Neural progenitor cell (in vitro differentiated cells): ENCODE measurements at regions not wholly inside any gene's neighbourhood (a gene's known extent, or its start where the extent isn't known, plus 50 kb on each side); places are given as distances from the start of the nearest gene placed in this dataset.
"Not testable (repeated sequence)": the region's sequence is repeated elsewhere in the genome, so short reads cannot be mapped to it uniquely, and the experiment has no call there.

ENCODE experiments used
- DNase-seq: peaks from one replicate; pipeline ENCODE4 v3.0.0-alpha.2; 2016; ENCODE audit warnings: low spot score
- H2AFZ ChIP-seq: fragments of 200-600 bp; sonication (generic); replicated peaks from 2 replicates; pipeline ENCODE4 v1.6.1; 2016; ENCODE audit warnings: antibody characterized with exemption
- H3F3A ChIP-seq: fragments of 200-600 bp; sonication (generic); 2 replicates; pipeline ENCODE4 v1.6.1; 2016; ENCODE audit warnings: antibody characterized with exemption, low read depth
- H3K27ac ChIP-seq: fragments of 200-600 bp; sonication (generic); 2 replicates; pipeline ENCODE4 v1.5.1; 2016; ENCODE audit warnings: mild to moderate bottlenecking
- H3K27me3 ChIP-seq: fragments of 200-600 bp; sonication (generic); 2 replicates; pipeline ENCODE4 v1.6.1; 2016; ENCODE audit warnings: mild to moderate bottlenecking, moderate library complexity
- H3K36me3 ChIP-seq: fragments of 200-600 bp; sonication (generic); 2 replicates; pipeline ENCODE4 v1.5.1; 2016
- H3K4me1 ChIP-seq: fragments of 200-600 bp; sonication (generic); 2 replicates; pipeline ENCODE4 v1.6.1; 2016; ENCODE audit warnings: mixed run types
- H3K4me2 ChIP-seq: fragments of 200-600 bp; sonication (generic); 2 replicates; pipeline ENCODE4 v1.6.1; 2016
- H3K4me3 ChIP-seq: fragments of 200-600 bp; sonication (generic); 2 replicates; pipeline ENCODE4 v1.5.1; 2016
- H3K79me2 ChIP-seq: fragments of 200-600 bp; sonication (generic); 2 replicates; pipeline ENCODE4 v1.6.1; 2016; ENCODE audit warnings: low read depth
- H3K9ac ChIP-seq: fragments of 200-600 bp; sonication (generic); 2 replicates; pipeline ENCODE4 v1.6.1; 2016
- H3K9me3 ChIP-seq: fragments of 200-600 bp; sonication (generic); 2 replicates; pipeline ENCODE4 v1.5.1; 2016; ENCODE audit warnings: low read depth
- H4K20me1 ChIP-seq: fragments of 200-600 bp; sonication (generic); 2 replicates; pipeline ENCODE4 v1.6.1; 2016; ENCODE audit warnings: low read depth
- H3K27ac Mint-ChIP-seq: 3 replicates; pipeline ENCODE4 v1.8.0; 2021; ENCODE audit warnings: mixed read lengths
- H3K27me3 Mint-ChIP-seq: 2 replicates; pipeline ENCODE4 v1.8.0; 2022; ENCODE audit warnings: low read depth, mild to moderate bottlenecking, inconsistent platforms, moderate library complexity, mixed read lengths; ENCODE audit not compliant: insufficient read depth
- H3K36me3 Mint-ChIP-seq: 3 replicates; pipeline ENCODE4 v1.8.0; 2021; ENCODE audit warnings: mixed read lengths
- H3K4me1 Mint-ChIP-seq: 3 replicates; pipeline ENCODE4 v1.8.0; 2021; ENCODE audit warnings: mixed read lengths
- H3K4me3 Mint-ChIP-seq: 3 replicates; pipeline ENCODE4 v1.8.0; 2021; ENCODE audit warnings: mild to moderate bottlenecking, moderate library complexity, mixed read lengths
- H3K9me3 Mint-ChIP-seq: 3 replicates; pipeline ENCODE4 v1.8.0; 2020; ENCODE audit warnings: mixed read lengths
- CTCF ChIP-seq: fragments of 200-600 bp; sonication (generic); IDR thresholded peaks from 2 replicates; pipeline ENCODE4 v1.5.1; 2017; ENCODE audit warnings: antibody characterized with exemption, mild to moderate bottlenecking
- EZH2 ChIP-seq: fragments of 200-600 bp; sonication (generic); IDR thresholded peaks from 2 replicates; pipeline ENCODE4 v1.6.1; 2017; ENCODE audit warnings: antibody characterized with exemption, mild to moderate bottlenecking, moderate library complexity
- EZH2phosphoT487 ChIP-seq: fragments of 200-600 bp; sonication (generic); IDR thresholded peaks from 2 replicates; pipeline ENCODE4 v1.6.1; 2017; ENCODE audit warnings: antibody characterized with exemption

GRCh38 chr19:37306383-37306963, 64.4 kb upstream of the ZNF527 start:
- Histone ChIP-seq H4K20me1 (no peaks in the 10 kb centered on the region), H3K4me1 (no peaks in the 10 kb centered on the region), H3K9ac (no peak overlapping the region), H3K4me2 (no peak overlapping the region), H3F3A (no peaks in the 10 kb centered on the region), H3K36me3 (no peaks in the 10 kb centered on the region), H3K27me3 (no peaks in the 10 kb centered on the region), H3K4me3 (no peak overlapping the region), H3K9me3 (peaks cover 5% of the 10 kb centered on the region), H3K79me2 (no peaks in the 10 kb centered on the region), H2AFZ (no peak overlapping the region), H3K27ac (no peak overlapping the region)
- no peak for TF ChIP-seq EZH2
- TF ChIP-seq EZH2phosphoT487, result no peak
- TF ChIP-seq CTCF, result no peak
- no peak for DNase-seq
- no peak overlapping the region for H3K27ac Mint-ChIP-seq
- H3K36me3 Mint-ChIP-seq, result no peaks in the 10 kb centered on the region
- no peaks in the 10 kb centered on the region for H3K4me1 Mint-ChIP-seq
- no peaks in the 10 kb centered on the region for H3K27me3 Mint-ChIP-seq
- peaks cover 51% of the 10 kb centered on the region for H3K9me3 Mint-ChIP-seq
- H3K4me3 Mint-ChIP-seq, result no peak overlapping the region

GRCh38 chr19:37309834-37310575, 60.9 kb upstream of the ZNF527 start:
- Histone ChIP-seq H3K9me3 (peaks cover 5% of the 10 kb centered on the region), H3K79me2 (no peaks in the 10 kb centered on the region), H3K36me3 (no peaks in the 10 kb centered on the region), H4K20me1 (no peaks in the 10 kb centered on the region), H3K4me3 (no peak overlapping the region), H3K4me1 (peaks cover 6% of the 10 kb centered on the region), H3F3A (peaks cover 7% of the 10 kb centered on the region), H3K9ac (no peak overlapping the region), H3K4me2 (no peak overlapping the region), H3K27me3 (no peaks in the 10 kb centered on the region), H3K27ac (no peak overlapping the region), H2AFZ (no peak overlapping the region)
- Mint-ChIP-seq H3K27me3 (peaks cover 3% of the 10 kb centered on the region), H3K4me1 (peaks cover 7% of the 10 kb centered on the region), H3K9me3 (peaks cover 51% of the 10 kb centered on the region), H3K27ac (no peak overlapping the region), H3K4me3 (no peak overlapping the region), H3K36me3 (no peaks in the 10 kb centered on the region)
- TF ChIP-seq EZH2 (no peak), CTCF (peak; percentile 56), EZH2phosphoT487 (no peak)
- DNase-seq, result no peak

- H3K9me3 ChIP-seq, H4K20me1 ChIP-seq, H3K36me3 ChIP-seq, H3K4me1 Mint-ChIP-seq, H3K27ac ChIP-seq, H3K9ac ChIP-seq, H3K79me2 ChIP-seq, H3K4me1 ChIP-seq, H3K36me3 Mint-ChIP-seq, H3K27me3 Mint-ChIP-seq, H3K27me3 ChIP-seq: not testable (repeated sequence)
- H3K4me3 ChIP-seq, result peak overlapping the region; percentile 43
- peak overlapping the region; percentile 89 for H2AFZ ChIP-seq
- peak overlapping the region; percentile 72 for H3K4me2 ChIP-seq
- H3K27ac Mint-ChIP-seq, result peak overlapping the region; percentile 67
- H3K4me3 Mint-ChIP-seq, result peak overlapping the region; percentile 79
- H3F3A ChIP-seq, result peaks cover 14% of the 10 kb centered on the region
- DNase-seq, result peak; percentile 83
- H3K9me3 Mint-ChIP-seq, result peaks cover 55% of the 10 kb centered on the region
These were observed 58.2 kb upstream of the ZNF527 start for GRCh38 chr19:37312531-37313334.
